DND-41 (cell line): ENCODE measurements at regions not wholly inside any gene's neighbourhood (a gene's known extent, or its start where the extent isn't known, plus 50 kb on each side); places are given as distances from the start of the nearest gene placed in this dataset.

Experiments used
- CTCF ChIP-seq: IDR thresholded peaks from 2 replicates; pipeline ENCODE4 v1.5.1; 2012; ENCODE audit warnings: borderline replicate concordance, low read length, moderate library complexity, mild to moderate bottlenecking; ENCODE audit not compliant: poor library complexity, severe bottlenecking; ENCODE audit errors: extremely low read depth
- EZH2 ChIP-seq: IDR thresholded peaks from 3 replicates; pipeline ENCODE4 v1.6.1; 2012; ENCODE audit warnings: borderline replicate concordance, low read depth, mild to moderate bottlenecking, moderate library complexity, low read length, inconsistent platforms; ENCODE audit not compliant: severe bottlenecking

- TF ChIP-seq CTCF (no peak), EZH2 (no peak)
Observed at GRCh38 chr5:63700241-63700640, 262.0 kb downstream of the HTR1A start.
